HPDE6-E6E7 (cell line): ENCODE measurements at regions not wholly inside any gene's neighbourhood (a gene's known extent, or its start where the extent isn't known, plus 50 kb on each side); places are given as distances from the start of the nearest gene placed in this dataset.

Source experiments
- DNase-seq: peaks from one replicate; pipeline ENCODE4 v3.0.0; 2011; ENCODE audit warnings: missing footprints; ENCODE audit errors: extremely low spot score

GRCh38 chr20:61191096-61191495 is 61.0 kb upstream of the CDH4 start:
- no peak for DNase-seq

GRCh38 chr20:61192337-61192950 is 59.6 kb upstream of the CDH4 start:
- no peak for DNase-seq

GRCh38 chr20:61193164-61193563 is 58.9 kb upstream of the CDH4 start:
- no peak for DNase-seq
